Activated T-cell treated with anti-CD3 and anti-CD28 coated beads, Interleukin-2, amount 50 U/mL, for 48 hours (primary cell): ENCODE measurements at regions not wholly inside any gene's neighbourhood (a gene's known extent, or its start where the extent isn't known, plus 50 kb on each side); places are given as distances from the start of the nearest gene placed in this dataset.
"Not testable (repeated sequence)": the region's sequence is repeated elsewhere in the genome, so short reads cannot be mapped to it uniquely, and the experiment has no call there.

ENCODE experiments used
- DNase-seq, 2 experiments: peaks; one replicate each; pipeline ENCODE4 v3.0.0-alpha.2; 2020

GRCh38 chr1:241447031-241447644, 72.4 kb downstream of the FH start:
- no peak for DNase-seq

GRCh38 chr1:241444836-241445235, 74.7 kb downstream of the FH start:
- DNase-seq, result no peak

GRCh38 chr1:241443561-241443960, 76.0 kb downstream of the FH start:
- no peak for DNase-seq

- no peak for DNase-seq
These were observed 76.9 kb downstream of the FH start for GRCh38 chr1:241442686-241443085.

- DNase-seq, result no peak
These were observed 78.7 kb downstream of the FH start for GRCh38 chr1:241440904-241441303.

GRCh38 chr1:241438686-241439085, 80.9 kb downstream of the FH start:
- DNase-seq, result not testable (repeated sequence)

- no peak for DNase-seq
These were observed 75.2 kb upstream of the RGS7 start for GRCh38 chr1:241432241-241432640.

GRCh38 chr1:241425091-241425490, 68.1 kb upstream of the RGS7 start:
- not testable (repeated sequence) for DNase-seq

GRCh38 chr1:241424480-241424971, 67.5 kb upstream of the RGS7 start:
- DNase-seq, result no peak

- DNase-seq, result peak in 1 of 2 experiments; percentile 31
These were observed 66.8 kb upstream of the RGS7 start for GRCh38 chr1:241423541-241424479.

GRCh38 chr1:241422470-241422869, 65.5 kb upstream of the RGS7 start:
- no peak for DNase-seq

GRCh38 chr1:241419986-241420385, 63.0 kb upstream of the RGS7 start:
- DNase-seq, result no peak

- no peak for DNase-seq
These were observed 60.3 kb upstream of the RGS7 start for GRCh38 chr1:241417258-241417657.

- no peak for DNase-seq
These were observed 57.0 kb upstream of the RGS7 start for GRCh38 chr1:241413974-241414373.

GRCh38 chr1:241413386-241413785, 56.4 kb upstream of the RGS7 start:
- no peak for DNase-seq

GRCh38 chr1:241412646-241413045, 55.6 kb upstream of the RGS7 start:
- no peak for DNase-seq

GRCh38 chr1:241411776-241412338, 54.9 kb upstream of the RGS7 start:
- DNase-seq, result no peak

GRCh38 chr1:241411056-241411775, 54.2 kb upstream of the RGS7 start:
- DNase-seq, result no peak

GRCh38 chr1:241408170-241408569, 51.2 kb upstream of the RGS7 start:
- DNase-seq, result no peak
